NCI-H1092 treated with DMSO at 0.1 percent for 48 hours (cell line): ENCODE measurements at regions not wholly inside any gene's neighbourhood (a gene's known extent, or its start where the extent isn't known, plus 50 kb on each side); places are given as distances from the start of the nearest gene placed in this dataset.
"Not testable (repeated sequence)": the region's sequence is repeated elsewhere in the genome, so short reads cannot be mapped to it uniquely, and the experiment has no call there.

Source experiments
- DNase-seq: peaks from one replicate; lab custom pipeline; 2025; lab: John Stamatoyannopoulos, UW

DNA sequence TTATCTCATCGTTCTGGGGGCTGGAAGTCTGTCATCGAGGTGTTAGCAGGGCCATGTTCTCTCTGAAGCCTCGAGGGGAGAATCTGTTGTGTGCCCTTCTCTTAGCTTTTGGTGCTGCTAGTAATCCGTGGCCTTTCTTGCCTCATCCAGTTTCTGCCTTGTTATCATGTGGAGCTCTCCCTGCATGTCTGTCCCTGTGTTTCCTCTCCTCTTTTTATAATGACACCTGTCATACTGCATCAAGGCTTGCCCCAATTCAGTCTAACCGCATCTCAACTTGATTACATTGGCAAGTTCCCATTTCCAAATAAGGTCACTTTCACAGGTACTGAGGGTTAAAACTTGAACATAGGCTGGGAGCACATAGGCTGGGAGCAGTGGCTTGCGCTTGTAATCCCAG lies 82.6 kb upstream of the CNIH3 start:
- DNase-seq, result no peak

DNA sequence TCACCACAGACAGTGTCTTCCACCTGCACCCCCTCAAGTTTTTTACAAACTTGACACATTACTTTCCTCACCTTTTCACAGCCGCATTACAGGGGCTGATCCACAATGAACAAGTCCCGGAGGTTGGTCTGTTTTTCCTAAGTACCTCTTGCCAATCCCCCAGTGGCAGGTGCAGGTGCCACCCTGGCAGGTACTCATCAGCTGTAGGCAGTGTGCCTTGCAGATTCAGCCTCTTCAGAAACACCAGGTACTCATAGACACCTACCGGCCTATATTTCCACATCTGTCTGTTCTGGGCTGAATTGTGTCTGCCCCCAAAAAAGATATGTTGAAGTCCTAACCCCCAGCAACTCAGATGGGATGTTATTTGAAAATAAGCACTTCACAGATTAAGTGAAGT lies 81.4 kb upstream of the CNIH3 start:
- DNase-seq, result no peak

DNA sequence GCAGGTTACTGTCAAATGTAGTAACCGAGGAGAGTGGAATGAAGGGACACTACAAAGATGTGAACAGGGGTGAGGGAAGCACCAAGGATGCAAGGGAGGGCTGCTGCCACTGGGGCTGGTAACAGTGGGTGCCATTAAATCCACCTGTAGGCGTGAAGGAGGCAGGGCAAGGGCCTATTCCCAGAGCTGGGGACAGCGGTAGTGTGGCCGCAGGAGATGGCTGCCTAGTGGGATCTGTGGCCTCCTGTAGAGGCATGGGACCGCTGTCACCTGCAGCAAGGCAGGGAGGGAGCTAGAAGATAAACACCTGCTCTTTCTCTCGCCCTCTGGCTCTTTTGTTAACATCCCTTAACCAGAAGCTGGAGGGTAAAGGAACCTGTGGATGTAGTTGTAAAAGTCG lies 80.5 kb upstream of the CNIH3 start:
- DNase-seq, result no peak

DNA sequence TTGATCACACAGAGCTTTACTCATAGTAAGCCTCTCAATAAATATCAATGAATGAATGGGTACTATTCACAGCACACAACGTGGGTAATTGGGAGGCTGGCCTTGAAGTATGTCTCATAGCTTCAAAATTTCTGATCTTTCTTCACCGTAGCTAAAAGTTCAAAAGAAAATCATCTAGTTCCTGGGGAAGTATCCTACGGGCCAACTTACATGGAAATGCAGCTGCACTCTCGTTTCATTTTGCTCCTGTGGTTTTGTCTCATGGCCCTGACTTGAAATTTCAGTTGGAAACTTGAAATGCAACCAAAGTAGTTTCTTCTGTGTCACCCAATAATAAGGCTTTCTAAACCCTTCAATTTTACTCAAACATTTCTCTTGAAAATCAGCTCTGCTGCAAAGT lies 76.1 kb upstream of the CNIH3 start:
- no peak for DNase-seq

DNA sequence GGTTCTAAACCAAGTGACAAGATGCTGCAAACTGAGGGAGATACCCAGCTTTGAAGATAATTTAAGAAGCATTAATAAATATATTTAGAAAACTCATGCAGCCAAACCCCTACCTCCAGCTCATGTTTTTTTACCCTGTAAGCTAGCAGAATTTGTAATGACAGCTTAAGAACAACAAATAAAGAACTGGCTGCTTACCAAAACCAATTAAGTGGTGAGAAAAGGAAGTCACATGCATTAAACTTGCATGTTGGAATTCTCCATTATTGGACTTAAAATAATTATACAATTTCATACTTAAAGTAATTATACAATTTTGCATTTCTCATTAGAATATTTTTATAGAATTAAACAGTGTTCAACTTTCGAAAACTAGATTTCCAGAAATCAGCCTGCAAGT lies 75.6 kb upstream of the CNIH3 start:
- peak; percentile 31 for DNase-seq

DNA sequence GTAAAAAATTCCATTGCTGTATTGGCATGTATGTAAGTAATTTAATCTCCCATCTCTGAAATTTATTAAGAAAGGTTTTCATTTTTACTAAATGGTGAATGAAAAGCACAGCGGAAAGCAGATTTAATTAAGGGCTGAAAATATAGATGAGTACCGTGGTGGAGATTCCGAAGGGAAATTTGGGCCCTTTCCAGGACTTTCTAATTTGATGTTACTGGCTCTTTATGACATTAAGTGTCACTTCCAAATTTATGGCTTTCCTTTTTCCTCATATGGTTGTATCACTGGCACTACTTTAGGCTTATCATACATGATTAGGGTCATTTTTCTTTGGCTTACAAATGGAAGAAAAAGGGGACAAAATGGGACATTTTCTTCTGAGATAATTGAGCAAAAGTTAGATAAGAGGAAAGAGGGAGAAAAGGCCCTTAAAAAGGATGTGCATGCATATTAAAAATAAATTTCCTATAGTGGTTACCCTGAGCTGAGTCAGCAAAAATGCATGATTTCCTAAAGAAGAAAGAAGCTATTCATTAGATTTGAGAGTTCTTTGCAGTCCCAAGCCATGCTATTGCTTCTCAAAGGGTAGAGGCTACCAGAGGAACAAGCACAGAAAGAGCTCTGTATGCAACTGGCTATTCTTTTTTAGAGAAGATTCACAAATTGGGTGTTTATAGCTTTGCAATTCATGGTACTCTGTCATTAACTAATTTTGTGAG lies 74.9 kb upstream of the CNIH3 start:
- DNase-seq, result no peak

DNA sequence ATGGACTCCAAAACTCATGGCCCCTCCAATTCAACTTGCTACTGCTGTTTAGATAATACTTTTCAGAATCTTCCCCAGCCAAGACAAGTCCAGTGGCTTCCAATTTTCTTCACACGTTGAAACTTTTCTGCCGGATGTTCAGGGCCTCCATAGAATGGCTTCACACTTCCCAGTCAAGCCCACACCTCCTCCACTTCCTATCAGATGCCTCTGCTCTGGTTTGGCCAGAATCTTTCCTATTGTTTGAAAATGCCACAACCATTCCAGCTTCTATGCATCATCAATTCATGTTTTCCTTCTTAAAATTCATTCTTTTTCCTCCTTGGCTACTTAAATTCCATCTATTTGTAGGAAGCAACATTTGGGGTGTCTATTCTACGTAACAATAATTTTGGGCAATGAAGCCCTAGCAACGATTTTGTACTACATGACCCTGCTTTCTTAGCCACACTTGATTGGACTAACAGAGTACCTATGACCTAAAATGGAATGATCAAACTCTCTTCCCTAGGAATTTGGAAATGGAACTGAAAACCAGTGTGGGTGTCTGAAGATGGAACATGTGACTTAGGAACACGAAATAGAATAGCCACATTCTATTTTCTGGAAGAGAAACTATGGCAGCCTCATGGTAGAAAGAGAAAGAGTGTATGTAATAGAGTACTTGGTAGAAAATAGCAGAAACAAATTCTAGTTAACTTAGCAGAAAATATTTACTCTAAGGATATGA lies 74.1 kb upstream of the CNIH3 start:
- DNase-seq, result no peak

DNA sequence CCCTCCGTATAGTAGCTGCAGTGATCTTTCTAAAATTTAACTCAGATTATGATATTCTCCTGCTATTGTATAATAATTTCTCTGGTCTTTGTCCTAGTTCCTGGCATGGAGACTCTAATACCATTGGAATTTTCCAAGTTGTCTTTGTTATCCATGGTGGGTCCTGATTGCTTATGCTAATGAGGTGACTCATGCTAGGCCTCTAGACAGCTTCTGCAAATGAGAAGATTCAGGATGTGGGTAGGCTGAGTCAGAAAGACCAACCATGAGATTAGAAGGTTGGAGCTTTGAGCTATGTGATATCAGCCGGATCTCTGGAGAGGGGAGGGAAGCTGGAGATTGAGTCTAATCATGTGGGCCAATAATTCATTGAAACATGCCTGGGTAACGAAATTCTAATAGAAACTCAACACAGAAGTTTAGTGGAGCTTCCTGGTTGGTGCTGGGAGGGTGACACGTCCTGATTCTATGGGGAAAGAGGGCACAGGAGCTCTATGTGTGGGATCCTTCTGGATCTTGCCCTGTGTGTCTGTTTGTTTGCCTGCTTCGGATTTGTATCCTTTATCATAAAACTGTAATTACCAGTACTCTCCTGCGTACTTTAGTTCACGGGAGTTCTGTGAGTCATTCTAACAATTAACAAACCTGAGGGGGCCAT lies 73.2 kb upstream of the CNIH3 start:
- DNase-seq, result no peak

DNA sequence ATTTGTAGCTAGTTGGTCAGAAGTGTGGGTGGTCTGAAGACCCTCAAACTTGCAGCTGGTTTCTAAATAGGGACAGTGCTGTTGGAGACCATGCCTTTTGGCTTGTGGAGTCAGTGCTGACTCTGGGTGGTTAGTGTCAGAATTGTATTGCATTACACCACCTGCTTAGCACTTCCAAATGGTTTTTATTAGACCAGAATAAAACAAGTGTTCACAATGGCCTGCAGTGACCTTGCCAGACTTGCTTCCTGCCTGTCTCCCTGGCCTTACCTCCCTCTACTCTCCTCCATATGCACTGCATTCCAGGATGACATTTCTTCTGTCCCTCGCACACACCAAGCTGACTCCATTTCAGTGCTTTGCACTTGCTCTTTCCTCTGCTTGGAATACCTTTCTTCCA lies 72.7 kb upstream of the CNIH3 start:
- no peak for DNase-seq

DNA sequence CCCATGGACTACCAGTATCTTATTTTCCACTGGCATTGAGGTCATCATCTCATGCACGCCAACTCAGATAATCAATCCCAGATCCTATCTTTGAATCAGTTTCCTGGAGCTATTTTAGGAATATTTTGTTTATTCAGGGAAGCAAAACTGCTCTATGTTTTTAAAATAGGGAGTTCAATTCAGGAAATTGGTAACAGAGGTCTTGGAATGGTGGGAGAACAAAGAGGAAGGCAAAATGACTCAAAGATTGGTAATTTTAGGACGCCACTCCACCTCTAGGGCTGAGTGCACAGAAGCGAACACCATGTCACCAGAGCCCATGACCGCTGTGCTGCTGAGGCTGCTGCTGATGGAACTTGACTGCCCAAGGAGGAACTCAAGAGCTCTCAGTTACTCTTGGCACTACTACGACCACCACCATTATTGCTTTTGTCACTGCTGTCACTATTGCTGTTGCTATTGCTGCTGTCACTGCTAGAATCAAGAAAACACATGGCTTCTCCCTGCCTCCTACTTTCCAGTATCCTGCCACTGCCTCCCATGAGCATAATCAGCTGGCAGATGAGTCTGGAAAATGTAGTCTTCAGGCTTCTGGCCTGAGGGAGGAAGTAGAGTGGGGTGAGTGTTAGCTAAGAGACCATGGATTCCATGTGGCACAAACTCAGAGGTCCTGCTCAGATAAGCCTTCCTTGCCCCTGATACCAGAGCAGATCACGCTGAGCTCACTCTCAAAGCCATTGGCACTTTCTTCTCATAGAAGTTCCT lies 71.6 kb upstream of the CNIH3 start:
- no peak for DNase-seq

DNA sequence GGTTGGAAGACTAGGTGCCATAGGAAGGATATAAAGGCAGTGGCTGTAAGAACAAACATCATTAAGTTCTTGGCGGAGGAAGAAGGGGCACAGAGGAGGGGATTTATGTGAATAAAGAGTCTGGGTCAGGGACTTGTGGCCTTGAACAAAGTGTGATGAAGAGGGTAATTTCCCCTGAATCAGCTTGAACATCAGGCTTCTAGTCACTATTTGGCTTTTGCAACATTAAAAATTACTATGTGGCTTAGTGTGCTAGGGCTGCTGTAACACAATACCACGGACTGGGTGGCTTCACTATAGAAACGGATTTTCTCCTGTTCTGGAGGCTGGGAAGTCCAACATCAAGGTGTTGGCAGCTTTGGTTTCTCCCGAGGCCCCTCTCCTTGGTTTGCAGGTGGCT lies 70.5 kb upstream of the CNIH3 start:
- no peak for DNase-seq

DNA sequence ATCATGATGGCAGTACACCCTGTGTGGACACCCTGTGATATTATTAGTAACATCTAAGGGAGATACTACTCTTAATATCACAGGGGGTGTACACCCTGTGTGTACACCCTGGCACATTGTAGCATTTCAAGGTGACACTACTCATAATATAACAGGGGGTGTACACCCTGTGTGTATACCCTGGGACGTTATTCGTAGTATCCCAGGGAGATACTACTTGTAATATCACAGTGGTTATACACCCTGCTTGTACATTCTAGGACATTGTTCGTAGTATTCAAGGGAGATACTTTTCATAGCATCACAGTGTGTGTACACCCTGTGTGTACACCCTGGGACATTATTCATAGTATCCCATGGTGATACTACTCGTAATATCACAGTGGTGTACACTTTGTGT lies 67.4 kb upstream of the CNIH3 start:
- DNase-seq, result no peak

DNA sequence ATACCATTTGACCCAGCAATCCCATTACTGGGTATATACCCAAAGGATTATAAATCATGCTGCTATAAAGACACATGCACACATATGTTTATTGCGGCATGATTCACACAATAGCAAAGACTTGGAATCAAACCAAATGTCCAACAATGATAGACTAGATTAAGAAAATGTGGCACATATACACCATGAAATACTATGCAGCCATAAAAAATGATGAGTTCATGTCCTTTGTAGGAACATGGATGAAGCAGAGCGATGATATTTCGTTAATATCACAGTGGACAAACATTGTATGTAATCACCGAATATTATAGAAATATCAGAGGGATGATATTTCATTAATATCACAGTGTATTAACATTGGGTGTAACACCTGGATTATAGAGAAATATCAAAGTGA lies 64.9 kb upstream of the CNIH3 start:
- not testable (repeated sequence) for DNase-seq

DNA sequence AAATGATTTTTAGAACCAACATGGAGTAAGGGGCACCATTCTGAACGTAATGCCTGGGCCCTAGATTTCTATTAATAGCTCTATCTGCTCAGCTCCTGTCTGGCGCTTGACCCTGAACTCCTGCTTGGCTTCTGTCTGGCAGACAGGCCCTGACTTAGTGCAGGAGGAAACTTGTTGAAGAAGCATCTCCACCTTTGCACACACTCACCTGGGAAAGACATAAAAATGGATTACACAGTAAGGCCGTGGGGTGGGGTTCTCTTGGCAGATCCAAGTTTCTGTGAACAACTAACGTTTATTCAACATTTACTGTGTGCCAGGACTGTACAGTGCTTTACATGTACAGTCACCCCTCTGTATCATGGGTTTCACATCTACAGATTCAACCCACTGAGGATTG lies 62.1 kb upstream of the CNIH3 start:
- DNase-seq, result no peak

DNA sequence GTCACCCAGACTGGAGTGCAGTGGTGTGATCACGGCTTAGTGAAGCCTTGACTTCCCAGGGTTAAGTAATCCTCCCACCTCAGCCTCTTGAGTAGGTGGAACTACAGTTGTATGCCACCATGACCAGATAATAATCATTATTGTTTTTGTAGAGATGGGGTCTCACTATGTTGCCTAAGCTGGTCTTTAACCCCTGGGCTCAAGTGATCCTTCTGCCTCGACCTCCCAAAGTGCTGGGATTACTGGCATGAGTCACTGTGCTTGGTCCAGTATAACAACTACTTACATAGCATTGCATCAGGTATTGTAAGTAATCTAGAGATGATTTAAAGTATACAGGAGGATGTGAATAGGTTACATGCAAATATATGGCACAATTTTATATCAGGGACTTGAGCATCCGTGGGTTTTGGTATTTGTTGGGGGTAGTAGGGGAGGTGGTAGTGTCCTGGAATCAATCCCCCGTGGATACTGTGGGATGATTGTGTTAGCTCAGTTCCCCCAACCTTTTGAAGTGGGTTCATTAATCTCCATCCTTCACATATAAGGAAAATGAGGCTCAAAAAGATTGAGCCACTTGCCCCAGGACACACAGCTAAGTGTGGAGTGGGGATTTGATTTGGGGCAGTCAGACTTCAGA lies 61.4 kb upstream of the CNIH3 start:
- DNase-seq, result no peak

DNA sequence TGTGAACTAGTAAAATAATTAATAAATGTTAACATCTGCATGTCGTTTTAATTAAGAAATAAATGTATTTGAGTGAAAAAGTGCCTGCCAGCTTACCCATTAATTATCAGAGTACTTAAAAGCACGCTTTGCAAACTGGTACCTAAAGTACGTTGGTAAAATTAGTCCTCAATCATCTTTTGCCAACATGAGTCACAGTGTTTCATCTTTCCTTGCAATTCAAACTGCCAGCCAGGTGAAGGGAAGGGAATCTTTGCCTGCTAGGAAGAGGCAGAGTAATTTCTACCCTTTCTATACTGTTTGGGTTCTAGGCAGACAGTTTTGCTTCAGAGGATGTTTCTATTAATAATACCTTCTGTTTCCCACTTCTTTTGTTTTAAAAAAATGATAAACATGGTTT lies 57.2 kb upstream of the CNIH3 start:
- DNase-seq, result no peak

DNA sequence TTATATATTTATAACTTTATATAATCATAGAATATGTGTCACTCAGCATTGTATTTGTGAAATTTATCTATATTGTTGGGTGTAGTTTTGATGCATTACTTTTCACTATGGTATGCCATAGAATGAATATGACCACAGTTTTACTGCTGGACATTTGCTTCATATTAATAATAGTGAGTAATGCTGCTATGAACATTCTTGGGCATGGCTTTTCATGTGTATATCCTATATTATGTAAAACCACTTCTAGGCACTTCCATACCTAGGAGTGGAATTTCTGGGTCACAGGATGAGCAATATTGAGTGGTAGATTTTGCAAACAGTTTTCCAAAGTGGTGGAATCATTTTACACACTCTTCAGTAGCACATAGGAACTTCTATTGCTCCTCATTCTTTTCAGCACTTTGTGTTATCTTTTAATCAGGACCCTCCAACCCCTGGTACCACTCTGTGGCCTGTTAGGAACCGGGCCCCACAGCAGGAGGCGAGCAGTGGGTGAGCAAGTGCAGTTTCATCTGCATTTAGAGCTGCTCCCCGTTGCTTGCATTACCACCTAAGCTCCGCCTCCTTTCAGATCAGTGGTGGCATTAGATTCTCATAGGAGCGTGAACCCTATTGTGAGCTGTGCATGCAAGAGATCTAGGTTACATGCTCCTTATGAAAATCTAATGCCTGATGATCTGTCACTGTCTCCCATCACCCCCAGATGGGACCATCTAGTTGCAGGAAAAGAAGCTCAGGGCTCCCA lies 56.0 kb upstream of the CNIH3 start:
- no peak for DNase-seq

DNA sequence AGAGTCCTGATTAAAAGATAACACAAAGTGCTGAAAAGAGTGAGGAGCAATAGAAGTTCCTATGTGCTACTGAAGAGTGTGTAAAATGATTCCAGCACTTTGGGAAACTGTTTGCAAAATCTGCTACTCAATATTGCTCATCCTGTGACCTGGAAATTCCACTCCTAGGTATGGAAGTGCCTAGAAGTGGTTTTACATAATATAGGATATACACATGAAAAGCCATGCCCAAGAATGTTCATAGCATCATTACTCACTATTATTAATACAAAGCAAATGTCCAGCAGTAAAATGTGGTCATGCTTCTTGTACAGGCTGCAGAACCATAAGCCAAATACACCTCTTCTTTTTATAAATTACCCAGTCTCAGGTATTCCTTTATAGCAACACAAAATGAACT lies 53.2 kb upstream of the CNIH3 start:
- not testable (repeated sequence) for DNase-seq

DNA sequence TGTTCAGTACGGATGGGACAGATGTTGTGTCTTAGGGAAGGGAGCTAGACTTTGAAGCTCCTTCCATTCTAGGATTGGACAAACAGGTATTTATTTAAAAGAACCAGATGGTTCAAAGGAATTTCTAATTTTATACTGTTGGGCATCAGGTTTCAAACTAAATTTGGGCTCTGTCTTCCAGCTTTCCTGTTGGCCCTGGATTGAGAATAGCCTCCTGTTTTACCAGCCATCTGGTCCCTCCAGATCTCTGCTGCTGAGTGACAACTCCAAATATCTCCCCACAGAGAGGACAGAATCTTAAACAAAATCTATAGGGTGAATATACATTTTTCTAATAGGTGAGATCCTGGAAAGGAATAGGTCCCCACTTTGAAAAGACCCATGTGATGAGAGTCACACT lies 52.5 kb upstream of the CNIH3 start:
- DNase-seq, result no peak

DNA sequence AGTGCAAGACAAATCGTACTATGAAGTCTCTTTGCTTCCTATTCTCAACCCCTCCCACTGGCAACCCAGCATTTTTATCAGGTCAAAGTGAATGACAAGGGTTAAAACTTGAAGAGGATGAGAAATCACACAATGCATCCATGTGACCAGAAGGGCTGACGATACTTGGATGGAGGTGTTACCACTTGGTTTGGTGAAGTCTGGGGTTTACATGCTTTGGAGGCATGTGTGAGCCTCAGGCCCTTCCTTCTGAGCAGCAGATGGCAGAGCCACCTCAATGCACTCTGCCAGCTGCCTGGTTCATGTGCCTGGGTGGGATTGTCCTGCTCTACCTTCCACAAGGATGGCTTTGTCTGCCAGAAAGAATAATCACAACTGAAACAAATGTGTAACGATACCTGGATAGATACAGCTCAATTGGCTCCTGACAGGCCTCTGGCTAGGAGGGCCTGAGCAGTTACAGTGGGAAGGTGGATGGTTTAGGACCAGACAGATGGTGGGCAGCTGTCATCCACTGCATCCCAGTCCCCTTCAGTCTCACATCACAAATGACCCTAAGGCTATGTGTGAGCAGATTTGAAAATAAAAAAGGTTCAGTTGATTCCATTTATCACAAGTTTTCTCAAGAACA lies 51.5 kb upstream of the CNIH3 start:
- no peak for DNase-seq

DNA sequence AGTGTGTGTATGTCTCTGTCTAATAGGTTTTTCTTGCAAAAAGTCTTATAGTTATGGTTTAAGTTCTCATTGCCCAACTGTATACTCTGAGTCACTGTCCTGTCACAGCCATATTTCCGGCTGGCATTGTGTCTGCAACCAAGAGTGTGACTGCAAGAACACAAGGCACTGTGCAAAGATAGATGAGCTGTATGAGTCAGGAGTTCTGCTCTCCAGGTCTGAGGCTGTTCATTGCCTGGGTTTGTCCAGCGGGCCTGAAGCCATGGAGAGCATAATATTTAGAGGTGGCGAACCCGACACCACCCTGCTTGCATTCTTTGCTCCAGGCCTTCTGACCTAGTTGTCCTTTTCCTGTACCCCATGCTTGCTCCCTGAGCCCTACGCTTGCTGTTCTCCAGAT lies 50.9 kb upstream of the CNIH3 start:
- DNase-seq, result no peak
